ENCODE measurements at regions not wholly inside any gene's neighbourhood (a gene's known extent, or its start where the extent isn't known, plus 50 kb on each side); places are given as distances from the start of the nearest gene placed in this dataset.
"Not testable (repeated sequence)": the region's sequence is repeated elsewhere in the genome, so short reads cannot be mapped to it uniquely, and the experiment has no call there.

DNA sequence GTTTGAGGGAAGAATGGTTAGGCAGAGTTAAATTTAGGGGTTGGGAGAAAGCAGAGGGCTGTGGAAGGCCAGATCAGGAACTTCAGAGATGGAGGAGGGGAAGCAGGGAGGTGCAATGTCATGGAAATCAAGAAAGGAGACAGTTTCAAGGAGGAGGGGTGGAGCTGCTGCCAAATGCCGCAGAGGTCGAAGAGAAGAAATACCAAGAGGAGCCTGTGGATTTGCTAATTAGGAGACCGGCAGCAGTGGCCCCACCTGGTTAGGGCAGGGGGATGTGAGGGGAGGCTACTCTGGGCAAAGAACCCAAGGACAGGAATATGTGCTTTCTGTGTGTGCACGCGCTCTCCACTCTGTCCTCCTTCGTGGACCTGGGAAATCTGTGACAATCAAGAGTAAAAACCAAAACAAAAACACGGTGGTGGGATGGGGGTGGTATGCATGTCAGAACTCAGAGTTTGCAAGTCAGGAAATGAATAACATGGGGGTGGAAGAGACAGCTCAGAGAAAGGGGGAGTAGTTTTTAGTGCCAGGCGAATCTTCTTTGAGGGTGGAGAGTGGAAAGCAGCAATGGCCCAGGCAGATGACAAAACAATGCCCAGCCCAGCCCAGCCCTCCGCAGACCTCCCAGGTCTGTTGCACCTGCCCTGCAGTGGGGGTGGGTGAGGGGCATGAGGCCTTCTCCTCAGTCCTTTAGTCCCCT, 102.9 kb upstream of the PAX2 start:
- no peak for DNase-seq

DNA sequence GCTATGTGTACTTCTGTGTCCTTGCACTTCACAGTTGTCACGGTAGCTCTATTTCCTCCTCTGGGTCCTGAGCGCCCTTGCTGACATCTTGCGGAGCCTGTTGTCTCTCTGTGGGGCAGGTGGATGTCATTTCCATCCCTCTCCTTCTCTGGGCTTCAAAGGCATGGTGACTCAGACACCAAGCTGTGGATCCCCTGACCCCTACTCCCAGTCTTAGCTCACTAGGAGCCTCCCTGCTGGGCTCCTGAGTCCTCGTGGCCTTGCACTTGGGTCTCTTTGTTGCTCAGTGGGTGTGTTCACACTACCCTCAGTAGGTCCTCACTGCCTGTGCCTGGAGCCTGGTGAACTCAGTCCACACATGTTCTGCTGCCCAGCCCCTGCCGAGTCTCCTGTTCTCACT, 100.3 kb upstream of the PAX2 start:
- DNase-seq = no peak

DNA sequence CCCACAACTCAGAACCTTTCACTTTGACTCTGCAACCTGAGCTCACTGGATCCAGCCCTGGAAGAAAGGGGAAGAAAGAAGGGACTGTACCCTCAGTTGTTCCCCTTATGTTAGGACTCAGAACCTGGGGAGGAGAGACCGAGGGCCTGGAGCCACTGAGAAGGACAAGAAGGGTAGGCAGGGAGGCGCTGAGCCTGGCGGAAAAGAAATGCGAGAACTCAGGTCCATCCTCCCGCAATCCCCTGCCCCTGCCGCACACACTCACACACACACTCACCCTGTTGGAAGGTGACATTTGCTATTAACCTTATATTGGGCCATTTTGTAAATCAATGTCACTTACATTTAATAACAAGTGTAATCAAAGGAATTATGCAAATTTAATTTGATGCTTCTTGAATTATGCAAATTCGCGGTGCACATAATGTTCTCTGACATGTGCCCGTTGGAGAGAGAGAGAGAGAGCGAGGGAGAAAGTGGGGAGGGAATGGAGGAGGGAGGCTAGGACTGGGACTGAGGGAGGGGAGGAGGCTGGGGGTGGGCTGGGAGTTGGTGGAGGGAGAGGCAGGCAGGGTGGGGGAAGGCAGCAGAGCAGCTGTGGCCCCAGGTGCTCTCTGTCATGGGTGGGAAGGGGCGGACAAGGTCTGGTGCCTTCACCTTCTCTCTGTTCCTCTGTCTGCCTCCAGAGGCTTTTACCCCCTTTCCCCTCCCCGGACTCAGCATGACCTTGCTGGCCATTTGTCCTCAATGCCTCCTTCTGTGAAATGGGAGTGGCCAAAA, 99.6 kb upstream of the PAX2 start:
- DNase-seq = no peak

DNA sequence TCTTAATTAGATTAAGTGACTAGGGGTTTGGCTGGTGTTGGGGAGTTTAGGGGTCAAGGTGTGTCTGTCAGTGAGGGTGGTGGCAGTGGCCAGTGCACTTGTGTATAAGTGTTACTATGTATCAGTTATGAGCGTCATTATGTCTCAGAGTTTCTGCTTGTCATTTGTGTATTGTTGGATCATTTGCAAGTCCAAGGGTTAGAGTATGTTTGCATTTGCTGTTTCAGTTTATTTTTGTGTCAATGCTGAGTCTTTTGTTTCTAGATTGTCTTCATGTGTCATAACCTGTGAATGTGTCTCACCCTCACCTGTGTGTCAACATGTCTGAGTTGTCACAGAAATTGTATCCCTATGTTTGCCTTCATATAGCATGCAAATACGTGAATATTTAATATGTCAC, 97.5 kb upstream of the PAX2 start:
- DNase-seq = no peak

DNA sequence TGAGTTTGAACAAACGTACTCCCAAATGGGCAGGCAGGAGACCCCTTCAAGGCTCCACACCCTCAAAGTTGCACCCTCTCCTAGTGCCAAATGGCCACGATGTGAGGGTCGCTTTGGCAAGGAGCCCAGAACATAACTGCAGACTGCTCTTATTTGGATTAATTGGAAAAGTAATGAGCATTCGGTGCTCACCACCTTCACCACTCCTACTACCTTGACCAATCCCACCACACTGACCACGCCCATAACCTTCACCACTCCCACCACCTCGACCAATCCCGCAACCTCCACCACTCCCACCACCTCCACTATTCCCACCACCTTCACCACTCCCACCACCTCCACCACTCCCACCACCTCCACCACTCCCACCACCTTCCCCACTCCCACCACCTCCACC, 94.7 kb upstream of the PAX2 start:
- no peak for DNase-seq

DNA sequence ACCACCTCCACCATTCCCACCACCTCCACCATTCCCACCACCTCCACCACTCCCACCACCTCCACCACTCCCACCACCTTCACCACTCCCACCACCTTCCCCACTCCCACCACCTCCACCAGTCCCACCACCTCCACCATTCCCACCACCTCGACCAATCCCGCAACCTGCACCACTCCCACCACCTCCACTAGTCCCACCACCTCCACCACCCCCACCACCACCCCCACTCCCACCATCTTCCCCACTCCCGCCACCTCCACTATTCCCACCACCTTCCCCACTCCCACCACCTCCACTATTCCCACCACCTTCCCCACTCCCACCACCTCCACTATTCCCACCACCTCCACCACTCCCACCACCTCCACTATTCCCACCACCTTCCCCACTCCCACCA, 94.3 kb upstream of the PAX2 start:
- DNase-seq = not testable (repeated sequence)

DNA sequence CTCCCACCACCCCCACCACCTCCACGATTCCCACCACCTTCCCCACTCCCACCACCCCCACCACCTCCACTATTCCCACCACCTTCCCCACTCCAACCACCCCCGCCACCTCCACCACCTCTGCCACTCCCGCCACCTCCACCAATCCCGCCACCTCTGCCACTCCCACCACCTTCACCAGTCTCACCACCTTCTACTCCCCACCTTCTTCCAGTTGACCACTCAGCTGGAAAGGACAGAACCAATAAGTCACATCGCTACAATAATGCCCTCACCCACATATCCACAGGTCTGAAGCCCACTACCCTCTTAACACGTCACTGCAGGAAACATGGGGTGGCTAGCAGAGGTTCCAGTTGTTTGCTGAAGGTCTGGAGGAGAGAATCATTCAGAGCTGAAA, 93.5 kb upstream of the PAX2 start:
- no peak for DNase-seq

DNA sequence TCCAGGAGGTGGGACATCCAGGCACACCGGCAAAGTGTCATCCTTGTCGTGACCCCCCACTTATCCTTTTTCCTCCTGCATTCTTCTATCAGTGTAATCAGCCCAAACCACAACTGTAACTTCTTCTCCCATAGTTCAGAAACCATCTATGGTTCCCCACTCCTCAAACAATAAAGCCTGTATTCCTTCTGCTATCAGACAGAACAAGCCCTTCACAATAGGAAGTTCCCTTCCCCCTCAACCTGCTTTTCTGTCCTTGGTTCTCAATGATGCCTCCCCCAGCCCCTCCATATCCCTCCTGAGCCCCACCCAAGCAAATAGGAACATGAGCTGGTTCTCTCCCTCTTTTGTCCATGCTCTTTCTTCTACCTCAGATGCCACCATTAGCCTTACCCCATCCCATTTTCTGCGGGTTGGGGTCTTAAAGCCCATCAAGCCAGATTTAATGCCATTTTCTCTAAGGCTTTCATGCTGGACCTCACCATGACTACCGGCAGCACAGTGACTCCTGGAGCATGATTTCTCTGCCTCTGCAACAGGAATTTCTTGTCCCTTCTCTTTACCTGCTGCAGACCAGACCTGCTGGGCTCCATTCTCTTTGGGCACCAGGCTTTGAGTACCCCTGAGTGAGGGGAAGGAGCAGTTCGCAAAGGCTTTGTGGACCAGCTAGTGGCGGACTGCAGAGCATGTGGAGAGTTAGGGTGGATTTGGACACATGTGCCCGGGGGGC, 92.8 kb upstream of the PAX2 start:
- DNase-seq = no peak

DNA sequence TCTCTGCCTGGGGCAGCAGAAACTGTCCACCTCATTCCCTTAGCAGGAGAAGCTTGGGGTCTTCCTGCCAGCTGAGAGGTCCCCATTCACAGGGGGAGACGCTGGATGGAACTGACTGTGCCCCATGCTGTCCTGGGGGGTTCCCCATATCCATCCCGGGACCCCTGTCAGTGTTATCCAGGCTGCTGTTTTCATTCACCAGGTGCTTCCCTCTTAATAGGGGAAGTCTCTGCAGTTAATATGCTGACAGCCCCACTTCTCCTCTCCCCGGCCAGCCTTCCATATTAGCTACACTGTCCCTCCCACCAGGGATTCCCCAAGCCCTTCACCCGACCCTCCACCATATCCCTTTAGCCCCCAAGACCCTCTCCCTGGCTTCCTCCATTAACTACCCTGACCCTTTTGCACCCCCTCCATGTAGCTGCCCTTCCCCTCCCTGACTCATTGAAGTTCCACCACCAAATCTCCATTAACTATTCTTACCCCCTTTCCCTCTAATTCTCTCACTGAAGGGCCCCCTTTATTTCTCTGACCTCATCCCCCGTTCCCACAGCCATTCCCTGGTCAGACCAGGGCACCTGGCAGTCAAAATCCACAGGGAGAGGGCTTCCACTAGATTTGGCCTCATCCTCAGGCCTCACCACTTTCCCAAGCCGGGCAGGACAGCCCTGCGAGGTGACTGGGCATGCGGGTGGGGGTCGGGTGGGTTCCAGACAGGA, 92.0 kb upstream of the PAX2 start:
- no peak for DNase-seq

DNA sequence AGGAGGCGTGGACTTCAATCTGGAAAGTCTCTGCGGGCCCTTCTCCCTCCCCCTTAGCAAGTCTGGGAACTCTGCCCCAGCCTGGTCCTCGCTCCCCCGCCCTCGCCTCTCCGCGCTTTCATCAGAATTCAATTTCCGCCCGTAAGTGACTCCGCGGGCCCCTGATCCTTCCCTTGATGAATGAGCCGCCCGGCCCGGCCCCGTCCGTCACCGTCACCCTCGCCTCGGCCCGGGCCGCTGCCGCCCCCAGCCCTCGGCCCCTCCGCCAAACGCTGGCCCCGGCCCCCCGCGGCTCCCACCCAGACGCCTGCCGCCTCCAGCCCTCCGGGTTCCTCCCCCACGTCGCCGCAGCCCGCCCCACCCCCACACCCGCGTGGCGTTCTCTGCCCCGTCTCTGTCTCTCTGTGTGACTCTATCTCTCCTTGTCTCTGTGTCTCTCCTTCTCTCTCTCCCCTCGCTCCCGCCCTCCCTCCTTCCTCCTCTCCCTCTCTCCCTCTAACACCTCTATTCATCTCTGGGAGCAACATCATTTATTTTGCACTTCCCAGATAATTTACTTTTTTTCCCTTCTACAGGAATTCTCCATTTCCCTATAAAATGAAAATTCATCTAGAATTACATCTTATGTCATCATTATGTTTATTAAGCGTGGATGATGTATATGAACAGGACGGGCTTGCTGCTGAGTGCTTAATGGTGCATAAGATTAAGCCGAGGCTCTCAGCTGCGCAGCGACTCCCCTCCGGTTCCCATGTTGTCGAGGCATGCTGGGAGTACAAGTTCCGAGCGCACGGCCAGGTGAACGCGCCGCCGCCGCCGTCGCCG, 91.2 kb upstream of the PAX2 start:
- DNase-seq = peak; percentile 54

DNA sequence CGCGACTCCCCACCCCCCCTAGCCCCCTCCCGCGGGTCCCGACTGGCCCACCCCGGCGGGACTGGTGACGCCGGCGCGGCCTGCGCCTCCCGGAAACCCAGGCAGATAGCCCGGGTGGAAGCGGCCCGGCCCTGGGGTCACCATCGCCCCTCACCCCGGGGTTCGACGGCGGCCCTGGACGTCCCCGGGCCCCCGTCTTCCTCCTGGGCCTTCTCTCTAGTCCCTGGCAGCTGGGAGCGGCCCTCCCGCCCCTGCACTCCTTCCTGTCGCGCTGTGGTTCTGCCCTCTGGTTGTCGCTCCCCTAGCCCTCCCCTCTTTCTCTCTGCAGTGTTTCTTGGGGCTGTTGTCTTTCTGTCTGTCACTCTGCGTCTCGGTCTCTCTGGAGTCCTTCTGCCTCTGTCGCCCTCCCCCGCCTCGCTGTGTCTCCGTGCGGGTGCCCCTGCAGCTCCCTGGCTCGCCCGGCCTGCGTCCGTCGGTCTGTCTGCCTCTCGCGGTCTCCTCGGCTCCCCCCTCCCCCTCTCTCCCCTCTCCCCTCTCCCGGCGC, 90.5 kb upstream of the PAX2 start:
- no peak for DNase-seq

DNA sequence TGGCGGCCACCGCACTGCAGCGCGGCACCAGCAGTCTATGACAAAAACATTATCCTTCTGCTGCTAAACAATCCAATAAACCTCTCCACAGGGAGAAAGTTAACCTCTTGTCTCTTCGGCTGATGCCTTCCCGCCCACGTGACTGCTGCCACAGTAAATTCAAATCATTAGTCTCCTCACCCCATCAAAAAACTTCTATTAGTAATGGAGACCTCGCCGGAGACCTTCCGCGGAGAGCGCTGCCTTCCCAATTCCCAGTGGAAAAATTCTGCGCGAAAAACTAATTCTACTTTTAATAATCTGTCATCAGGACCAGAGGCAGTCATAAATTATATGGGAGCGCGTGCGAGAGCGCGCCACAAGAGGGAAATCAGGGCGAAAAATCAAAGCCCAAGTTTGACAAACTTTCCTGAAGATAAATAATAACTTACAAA, 90.0 kb upstream of the PAX2 start:
- no peak for DNase-seq

DNA sequence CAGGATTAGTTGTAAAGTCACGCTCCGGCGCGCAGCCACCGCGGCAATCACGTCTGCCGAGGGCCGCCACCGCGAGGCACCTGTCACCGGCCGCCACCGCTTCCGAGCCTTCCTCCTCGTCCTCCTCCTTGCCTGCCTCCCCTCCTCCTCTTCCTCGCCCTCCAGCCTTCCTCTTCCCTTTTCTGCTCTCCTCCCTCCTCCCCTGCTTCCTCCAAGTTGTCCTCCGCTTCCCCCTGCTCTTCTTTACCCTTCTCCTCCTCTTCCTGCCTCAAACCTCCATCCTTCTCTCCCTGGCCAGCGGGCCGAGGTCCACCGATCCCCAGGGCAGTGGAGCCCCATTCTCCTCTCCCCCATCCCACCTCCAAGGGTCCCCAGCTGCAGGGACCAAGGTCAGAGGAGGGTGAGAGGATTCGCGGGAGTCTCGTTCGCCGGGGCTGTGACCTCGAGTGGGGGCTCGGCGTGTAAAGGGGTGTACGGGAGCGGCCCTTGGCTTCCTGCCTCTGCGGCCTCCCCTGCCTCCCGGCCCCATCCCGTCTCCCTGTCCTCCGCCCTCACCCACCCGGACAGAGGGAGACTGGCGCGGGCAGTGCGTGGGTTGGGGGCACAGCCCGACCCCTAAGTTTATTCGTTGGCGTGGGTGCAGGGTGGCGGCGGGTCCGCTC, 89.5 kb upstream of the PAX2 start:
- no peak for DNase-seq

DNA sequence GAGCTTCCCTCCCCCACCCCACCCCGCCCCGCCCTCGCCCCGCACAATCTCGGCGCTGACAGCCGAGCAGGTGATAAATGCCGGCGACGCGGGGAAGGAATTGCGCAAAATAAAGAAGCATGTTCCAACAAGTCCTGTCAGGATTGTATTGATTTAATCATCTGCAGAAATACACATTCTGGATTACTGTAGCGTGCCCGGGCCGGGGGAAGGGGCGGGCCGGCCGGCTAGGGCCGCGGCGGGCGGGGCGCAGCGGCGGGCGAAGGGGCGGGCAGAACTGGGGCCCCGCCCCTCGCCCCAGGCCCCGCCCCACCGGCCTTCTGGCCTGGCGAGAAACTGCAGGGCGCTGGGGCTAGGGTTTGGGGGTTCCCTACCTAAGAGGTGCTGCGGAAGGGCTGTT, 88.9 kb upstream of the PAX2 start:
- no peak for DNase-seq

DNA sequence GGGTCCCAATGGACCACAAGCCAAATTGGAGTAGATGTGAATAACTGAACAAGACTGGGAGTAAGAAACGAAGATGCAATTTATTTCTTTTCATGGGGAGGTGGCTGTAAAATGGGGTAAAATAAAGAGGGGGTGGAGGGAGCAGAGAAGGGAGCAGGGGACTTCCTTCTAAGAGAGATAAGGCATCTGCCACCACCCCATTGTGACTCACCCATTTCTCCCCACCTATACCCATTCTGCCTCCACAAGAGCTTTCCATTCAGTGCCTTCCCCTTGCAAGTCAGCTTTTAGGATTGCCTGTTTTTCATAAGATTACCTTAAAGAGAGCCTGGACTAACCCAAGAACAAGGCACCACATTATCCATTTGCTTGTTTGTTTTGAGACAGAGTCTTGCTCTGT, 87.1 kb upstream of the PAX2 start:
- DNase-seq = no peak

DNA sequence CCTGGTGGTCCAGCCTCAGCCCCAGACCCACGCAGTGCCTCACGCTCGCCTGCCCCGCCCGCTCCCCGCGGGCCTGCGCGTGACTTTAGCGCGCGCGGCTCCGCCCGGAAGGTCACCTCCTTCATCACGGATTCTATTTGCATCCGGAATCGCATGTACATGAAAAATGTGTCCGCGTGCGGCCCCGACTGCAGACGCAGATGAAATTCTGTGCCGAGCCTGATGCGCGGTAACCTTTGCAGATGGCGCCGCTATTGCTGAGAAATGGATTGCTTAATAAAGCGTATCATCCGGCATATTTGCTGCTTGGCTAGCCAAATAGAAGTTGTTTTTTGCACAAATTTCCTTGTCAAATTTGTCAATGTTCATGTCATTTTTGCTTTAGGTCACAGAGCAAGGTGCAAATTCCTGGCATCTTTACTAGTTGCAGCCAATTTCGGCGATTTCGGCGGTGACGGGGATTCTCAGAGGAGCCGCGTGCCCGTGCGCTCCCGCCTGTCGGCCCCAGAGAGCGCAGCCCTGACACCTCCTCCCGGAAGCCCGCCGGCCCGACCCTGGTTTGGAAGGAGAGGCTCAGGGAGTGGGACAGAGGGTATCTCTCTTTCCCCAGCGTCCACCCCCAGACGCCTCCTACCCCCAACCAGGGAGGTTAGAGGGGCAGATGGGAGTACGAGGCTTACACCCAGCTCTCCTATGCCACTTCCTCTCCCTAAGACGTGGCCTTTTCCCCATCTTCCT, 85.9 kb upstream of the PAX2 start:
- no peak for DNase-seq

DNA sequence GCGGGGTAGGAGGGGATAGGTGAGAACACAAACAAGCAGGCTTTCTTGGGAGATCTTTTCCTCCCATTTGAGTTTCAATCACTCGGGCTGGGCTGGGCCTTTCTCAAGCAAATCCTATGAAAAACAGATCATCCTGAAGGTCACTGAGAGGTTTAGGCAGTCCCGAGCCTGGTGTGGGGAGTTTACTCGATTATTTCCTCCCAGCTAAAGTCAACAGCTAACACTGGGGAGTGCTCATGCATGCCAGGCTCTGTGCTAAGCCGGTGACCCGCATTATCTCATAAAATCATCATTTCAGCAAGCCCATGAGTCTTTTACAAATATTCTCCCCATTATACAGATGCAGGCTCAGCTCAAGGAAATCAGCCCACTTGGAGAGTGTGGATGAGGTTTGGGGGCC, 85.0 kb upstream of the PAX2 start:
- no peak for DNase-seq

DNA sequence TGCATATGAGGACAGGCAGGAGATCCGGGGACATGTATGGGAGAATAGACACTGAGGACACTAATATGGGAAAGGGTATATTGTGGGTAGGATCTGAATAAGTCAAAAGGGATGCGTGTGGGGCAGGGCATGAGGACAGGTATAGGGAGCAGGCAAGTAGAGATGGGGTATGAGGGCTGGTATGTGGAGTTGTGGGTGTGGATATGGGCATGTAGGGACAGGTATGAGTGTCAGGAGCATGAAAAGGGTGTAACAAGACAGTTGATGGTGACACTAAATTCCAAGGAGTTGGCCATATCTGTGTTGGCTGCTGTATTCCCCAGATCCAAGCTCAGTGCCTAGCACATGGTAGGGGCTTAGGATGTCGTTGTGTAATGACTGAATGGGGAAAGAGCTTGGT, 84.4 kb upstream of the PAX2 start:
- no peak for DNase-seq

DNA sequence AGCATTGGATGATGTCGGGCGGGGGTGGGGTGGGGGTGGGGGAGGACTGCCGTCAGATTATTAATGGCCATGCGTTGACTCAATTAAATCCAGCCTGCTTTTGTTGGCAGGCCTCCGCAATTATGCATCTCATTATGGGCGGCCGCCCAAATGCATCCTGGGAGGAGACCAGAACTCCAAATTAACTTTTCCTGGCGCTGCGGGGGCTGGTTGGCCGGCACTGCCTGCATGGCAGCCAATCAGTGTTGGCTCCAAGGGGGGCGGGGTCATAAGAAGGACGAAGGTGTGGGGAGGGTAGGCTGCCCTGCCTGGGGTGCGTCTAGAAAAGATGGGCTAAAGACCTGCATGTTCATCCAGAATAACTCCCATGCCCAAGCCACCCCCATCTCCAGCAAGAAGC, 83.9 kb upstream of the PAX2 start:
- no peak for DNase-seq

DNA sequence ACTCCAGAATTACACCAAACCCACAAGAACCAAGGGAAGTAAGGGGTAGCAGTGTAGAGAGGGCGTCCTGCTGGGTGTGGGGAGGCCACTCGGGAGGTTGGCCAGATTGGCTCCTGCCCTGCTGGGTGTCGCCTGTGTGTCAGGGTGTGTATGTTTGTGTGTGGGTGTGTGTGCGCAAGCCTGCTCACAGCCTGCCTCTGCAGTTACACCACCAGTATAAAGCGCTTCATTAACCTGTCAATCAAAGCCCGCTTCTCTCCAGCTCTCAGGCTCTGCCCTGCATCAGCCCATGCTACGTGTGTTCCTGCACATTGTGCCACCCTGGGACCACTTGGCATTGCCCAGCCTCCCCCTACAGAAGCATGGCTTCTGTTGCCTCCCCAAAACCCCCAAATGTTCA, 83.3 kb upstream of the PAX2 start:
- DNase-seq = no peak

Measured in right forelimb (tissue), 1 donor.